ENCODE measurements at regions not wholly inside any gene's neighbourhood (a gene's known extent, or its start where the extent isn't known, plus 50 kb on each side); places are given as distances from the start of the nearest gene placed in this dataset.

- no peaks in the 10 kb centered on the region for H3K27me3 Mint-ChIP-seq (ENCODE audit: unreplicated experiment)
- no peak overlapping the region for H3K4me3 Mint-ChIP-seq (ENCODE audit: low read depth, unreplicated experiment)
- intact Hi-C loops (cut with micrococcal nuclease; ENCODE audit: unreplicated experiment) = no loop called here
- H3K27ac Mint-ChIP-seq (ENCODE audit: unreplicated experiment) = no peak overlapping the region
- BruUV-seq (replicated peaks) = no TSS peak
- CTCF ChIA-PET = interaction anchor here (0.6 to 0.7 kb wide), 2 partner anchors 11 to 30 kb away, joined by 3 read pairs; no protein-coding TSS in a partner anchor
- H3K4me1 Mint-ChIP-seq (ENCODE audit: low read depth, unreplicated experiment) = peaks cover 35% of the 10 kb centered on the region
- H3K36me3 Mint-ChIP-seq (ENCODE audit: insufficient read depth, unreplicated experiment) = no peaks in the 10 kb centered on the region
- no peaks in the 10 kb centered on the region for H3K9me3 Mint-ChIP-seq (ENCODE audit: low read depth, unreplicated experiment)
- DNase-seq = no peak
- TF ChIP-seq, protein P1, sequence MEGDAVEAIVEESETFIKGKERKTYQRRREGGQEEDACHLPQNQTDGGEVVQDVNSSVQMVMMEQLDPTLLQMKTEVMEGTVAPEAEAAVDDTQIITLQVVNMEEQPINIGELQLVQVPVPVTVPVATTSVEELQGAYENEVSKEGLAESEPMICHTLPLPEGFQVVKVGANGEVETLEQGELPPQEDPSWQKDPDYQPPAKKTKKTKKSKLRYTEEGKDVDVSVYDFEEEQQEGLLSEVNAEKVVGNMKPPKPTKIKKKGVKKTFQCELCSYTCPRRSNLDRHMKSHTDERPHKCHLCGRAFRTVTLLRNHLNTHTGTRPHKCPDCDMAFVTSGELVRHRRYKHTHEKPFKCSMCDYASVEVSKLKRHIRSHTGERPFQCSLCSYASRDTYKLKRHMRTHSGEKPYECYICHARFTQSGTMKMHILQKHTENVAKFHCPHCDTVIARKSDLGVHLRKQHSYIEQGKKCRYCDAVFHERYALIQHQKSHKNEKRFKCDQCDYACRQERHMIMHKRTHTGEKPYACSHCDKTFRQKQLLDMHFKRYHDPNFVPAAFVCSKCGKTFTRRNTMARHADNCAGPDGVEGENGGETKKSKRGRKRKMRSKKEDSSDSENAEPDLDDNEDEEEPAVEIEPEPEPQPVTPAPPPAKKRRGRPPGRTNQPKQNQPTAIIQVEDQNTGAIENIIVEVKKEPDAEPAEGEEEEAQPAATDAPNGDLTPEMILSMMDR (IDR thresholded peaks at IDR 0.05; ENCODE audit: unreplicated experiment) = no peak
Observed at GRCh38 chr6:134464690-134465411, 146.9 kb upstream of the SGK1 start.

GRCh38 chr6:134458857-134459657, 141.1 kb upstream of the SGK1 start:
- H3K27ac Mint-ChIP-seq (ENCODE audit: unreplicated experiment) = no peak overlapping the region
- TF ChIP-seq, protein P1 (IDR thresholded peaks at IDR 0.05; ENCODE audit: unreplicated experiment) = no peak
- no peak overlapping the region for H3K4me3 Mint-ChIP-seq (ENCODE audit: low read depth, unreplicated experiment)
- no peaks in the 10 kb centered on the region for H3K27me3 Mint-ChIP-seq (ENCODE audit: unreplicated experiment)
- no peaks in the 10 kb centered on the region for H3K9me3 Mint-ChIP-seq (ENCODE audit: low read depth, unreplicated experiment)
- intact Hi-C loops (cut with micrococcal nuclease; ENCODE audit: unreplicated experiment) = loop anchor here (10.0 kb wide), 1 partner anchor 284 kb away; no protein-coding TSS in a partner anchor
- no peaks in the 10 kb centered on the region for H3K36me3 Mint-ChIP-seq (ENCODE audit: insufficient read depth, unreplicated experiment)
- CTCF ChIA-PET = no interaction called here
- no TSS peak for BruUV-seq (replicated peaks)
- DNase-seq = no peak
- H3K4me1 Mint-ChIP-seq (ENCODE audit: low read depth, unreplicated experiment) = peaks cover 18% of the 10 kb centered on the region

DNA sequence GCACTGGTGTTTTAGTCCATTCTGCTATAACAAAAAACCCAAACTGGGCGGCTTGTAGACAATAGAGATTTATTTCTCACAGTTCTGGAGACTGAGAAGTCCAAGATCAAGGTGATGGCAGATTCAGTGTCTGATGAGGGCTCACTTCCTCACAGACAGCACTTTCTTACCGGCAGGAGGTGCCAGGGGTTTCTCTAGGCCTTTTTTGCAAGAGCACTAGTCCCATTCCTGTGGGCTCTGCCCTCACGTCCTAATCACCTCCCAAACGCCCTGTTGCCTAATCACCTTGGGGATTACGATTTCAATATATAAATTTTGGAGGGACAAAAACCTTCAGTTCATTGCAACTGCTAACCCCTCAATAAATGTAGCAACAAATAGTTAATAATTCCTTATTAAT, 140.0 kb upstream of the SGK1 start:
- BruUV-seq (replicated peaks) = no TSS peak
- Mint-ChIP-seq H3K4me1 (ENCODE audit: low read depth, unreplicated experiment) (peaks cover 25% of the 10 kb centered on the region), H3K36me3 (ENCODE audit: insufficient read depth, unreplicated experiment) (no peaks in the 10 kb centered on the region), H3K4me3 (ENCODE audit: low read depth, unreplicated experiment) (no peak overlapping the region), H3K27ac (ENCODE audit: unreplicated experiment) (no peak overlapping the region), H3K9me3 (ENCODE audit: low read depth, unreplicated experiment) (no peaks in the 10 kb centered on the region), H3K27me3 (ENCODE audit: unreplicated experiment) (no peaks in the 10 kb centered on the region)
- CTCF ChIA-PET = no interaction called here
- TF ChIP-seq, protein P1 (IDR thresholded peaks at IDR 0.05; ENCODE audit: unreplicated experiment) = no peak
- intact Hi-C loops (cut with micrococcal nuclease; ENCODE audit: unreplicated experiment) = loop anchor here (10.0 kb wide), 1 partner anchor 283 kb away; no protein-coding TSS in a partner anchor
- DNase-seq = no peak

DNA sequence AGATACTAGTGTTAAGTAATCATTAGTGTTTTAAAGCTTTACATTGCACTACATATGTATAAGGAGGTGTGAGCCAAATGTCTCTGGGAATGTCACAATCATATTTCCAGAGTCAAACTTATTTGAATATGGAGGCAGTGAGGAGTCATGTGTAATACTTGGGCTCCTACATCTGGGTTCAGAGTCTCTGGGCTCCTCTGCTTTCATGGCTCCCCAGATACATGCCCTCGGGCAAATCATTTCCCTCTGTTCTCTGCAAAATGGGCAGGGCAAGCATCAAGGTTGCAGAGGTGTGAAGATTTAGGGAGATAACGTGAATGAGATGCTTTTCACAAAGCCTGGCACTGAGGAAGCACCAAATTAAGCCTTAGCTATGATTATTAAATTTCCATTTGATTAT, 138.3 kb upstream of the SGK1 start:
- peaks cover 26% of the 10 kb centered on the region for H3K4me1 Mint-ChIP-seq (ENCODE audit: low read depth, unreplicated experiment)
- no peak for DNase-seq
- H3K36me3 Mint-ChIP-seq (ENCODE audit: insufficient read depth, unreplicated experiment) = no peaks in the 10 kb centered on the region
- BruUV-seq (replicated peaks) = no TSS peak
- no peak overlapping the region for H3K27ac Mint-ChIP-seq (ENCODE audit: unreplicated experiment)
- CTCF ChIA-PET = no interaction called here
- intact Hi-C loops (cut with micrococcal nuclease; ENCODE audit: unreplicated experiment) = loop anchor here (10.0 kb wide), 1 partner anchor 281 kb away; no protein-coding TSS in a partner anchor
- no peaks in the 10 kb centered on the region for H3K9me3 Mint-ChIP-seq (ENCODE audit: low read depth, unreplicated experiment)
- no peaks in the 10 kb centered on the region for H3K27me3 Mint-ChIP-seq (ENCODE audit: unreplicated experiment)
- TF ChIP-seq, protein P1 (IDR thresholded peaks at IDR 0.05; ENCODE audit: unreplicated experiment) = no peak
- H3K4me3 Mint-ChIP-seq (ENCODE audit: low read depth, unreplicated experiment) = no peak overlapping the region
